SW480 (cell line): ENCODE measurements at regions not wholly inside any gene's neighbourhood (a gene's known extent, or its start where the extent isn't known, plus 50 kb on each side); places are given as distances from the start of the nearest gene placed in this dataset.

Experiments
- DNase-seq: peaks from one replicate; pipeline ENCODE4 v3.0.0-alpha.2; 2016; ENCODE audit warnings: low spot score

DNA sequence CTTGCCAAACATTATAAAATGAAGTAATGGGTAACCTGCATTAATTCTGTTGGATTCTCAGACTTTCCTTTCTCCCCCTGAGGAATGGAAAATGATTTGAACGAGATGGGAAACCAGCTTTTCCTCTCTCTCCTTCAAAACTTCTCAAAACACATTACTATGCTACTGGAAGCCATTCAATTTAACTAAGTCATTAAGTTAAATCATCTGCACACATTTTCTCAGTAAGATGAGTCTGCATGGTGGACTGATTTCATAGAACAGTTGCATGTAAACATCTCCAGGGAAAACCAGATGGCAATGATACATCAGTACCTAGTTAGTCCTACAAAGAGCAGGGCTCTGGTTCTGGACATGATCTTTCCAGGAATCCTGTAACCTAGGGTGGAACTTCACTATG, 59.9 kb downstream of the BMP4 start:
- no peak for DNase-seq

DNA sequence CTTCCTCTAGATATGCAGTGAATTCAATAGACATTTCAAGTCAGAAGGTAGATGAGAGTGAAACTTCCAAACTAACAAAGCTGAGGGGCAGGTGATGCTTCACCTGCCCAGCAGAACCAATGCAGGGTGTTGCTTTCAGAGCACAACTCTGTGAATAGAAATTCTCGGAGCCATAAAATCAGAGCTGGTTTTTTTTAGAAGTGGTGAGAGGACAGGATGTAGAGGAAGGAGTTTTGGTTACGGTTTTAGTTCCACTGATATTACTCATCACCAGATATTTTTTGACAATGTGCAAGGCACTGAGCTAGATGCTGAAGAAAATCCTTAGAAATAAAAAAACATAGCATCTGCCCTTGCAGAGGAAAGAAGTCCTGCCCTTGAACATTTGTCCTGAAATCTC, 62.2 kb downstream of the BMP4 start:
- DNase-seq = peak; percentile 93

GRCh38 chr14:53893374-53893773, 63.3 kb downstream of the BMP4 start:
- no peak for DNase-seq

GRCh38 chr14:53890611-53891101, 66.0 kb downstream of the BMP4 start:
- DNase-seq = no peak

DNA sequence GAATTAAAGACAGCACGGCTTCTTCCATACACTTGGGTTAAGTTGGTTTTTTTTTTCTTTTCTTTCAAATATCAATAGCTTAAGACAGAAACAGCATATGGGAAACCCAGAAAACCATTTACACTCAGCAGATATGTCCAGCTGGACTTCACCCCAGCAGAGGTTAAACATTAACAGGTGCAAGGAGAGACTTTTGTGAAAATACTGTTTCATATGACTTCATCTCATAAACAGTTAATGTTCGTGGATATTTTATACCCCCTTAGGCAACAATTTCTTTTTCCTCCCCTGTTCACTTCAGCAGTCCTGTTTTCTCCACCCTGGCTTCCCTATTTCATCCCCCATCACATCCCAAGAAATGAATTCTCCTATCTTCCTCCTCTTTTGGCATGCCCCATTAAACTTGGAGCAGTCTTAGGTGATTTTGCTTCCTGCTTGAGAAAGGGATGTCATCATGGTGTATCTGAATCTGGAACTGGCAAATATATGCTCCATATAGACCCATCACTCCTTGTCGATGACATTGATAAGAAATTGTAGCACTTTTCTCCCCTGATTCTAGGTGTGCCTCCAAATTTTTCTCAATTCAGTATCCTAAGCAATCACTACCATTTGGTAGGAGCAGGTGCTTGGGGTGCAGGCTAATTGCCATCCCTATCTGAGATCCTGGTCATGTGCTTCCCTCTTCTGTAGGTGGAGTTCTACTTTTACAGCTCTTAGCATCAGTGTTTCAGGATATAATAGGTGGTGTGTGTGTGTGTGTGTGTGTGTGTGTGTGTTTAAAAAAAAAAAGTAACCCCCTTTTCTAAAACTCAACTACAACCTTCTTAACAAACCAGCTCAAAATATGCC, 67.9 kb downstream of the BMP4 start:
- DNase-seq = peak; percentile 67

GRCh38 chr14:53885136-53885640, 71.4 kb downstream of the BMP4 start:
- no peak for DNase-seq

GRCh38 chr14:53884601-53885000, 72.0 kb downstream of the BMP4 start:
- DNase-seq = no peak

DNA sequence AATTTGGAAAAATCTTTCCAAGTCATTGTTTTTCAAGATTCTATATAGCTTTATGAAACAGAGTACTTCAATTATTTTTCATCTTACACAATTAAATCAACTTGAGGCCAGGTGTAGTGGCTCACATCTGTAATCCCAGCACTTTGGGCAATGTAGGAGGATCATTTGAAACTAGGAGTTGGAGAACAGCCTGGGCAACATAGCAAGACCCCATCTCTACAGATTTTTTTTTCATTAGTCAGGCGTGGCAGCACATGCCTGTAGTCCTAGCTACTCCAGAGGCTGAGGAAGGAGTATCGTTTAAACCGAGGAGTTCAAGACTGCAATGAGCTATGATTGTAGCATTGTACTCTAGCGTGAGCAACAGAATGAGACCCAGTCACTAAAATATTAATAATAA, 72.9 kb downstream of the BMP4 start:
- no peak for DNase-seq

DNA sequence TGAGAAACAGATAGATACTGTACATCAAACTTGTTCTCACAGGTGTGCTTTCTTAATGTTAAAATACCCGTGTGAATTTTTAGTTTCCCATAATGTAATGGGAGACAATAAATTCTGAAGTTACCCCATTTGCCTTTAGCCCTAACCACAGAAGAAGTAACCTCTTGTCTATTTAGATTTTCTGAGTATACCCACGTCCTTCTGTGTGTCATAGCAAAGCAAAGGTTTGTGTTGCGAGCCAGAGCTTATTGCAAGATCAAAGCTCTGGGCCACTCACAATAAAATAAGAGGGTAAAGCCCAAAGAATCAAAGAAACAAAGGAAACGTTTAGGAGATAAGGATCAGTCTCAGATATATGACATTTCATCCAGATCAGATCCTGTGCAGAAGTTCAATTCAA, 73.9 kb downstream of the BMP4 start:
- peak; percentile 77 for DNase-seq

DNA sequence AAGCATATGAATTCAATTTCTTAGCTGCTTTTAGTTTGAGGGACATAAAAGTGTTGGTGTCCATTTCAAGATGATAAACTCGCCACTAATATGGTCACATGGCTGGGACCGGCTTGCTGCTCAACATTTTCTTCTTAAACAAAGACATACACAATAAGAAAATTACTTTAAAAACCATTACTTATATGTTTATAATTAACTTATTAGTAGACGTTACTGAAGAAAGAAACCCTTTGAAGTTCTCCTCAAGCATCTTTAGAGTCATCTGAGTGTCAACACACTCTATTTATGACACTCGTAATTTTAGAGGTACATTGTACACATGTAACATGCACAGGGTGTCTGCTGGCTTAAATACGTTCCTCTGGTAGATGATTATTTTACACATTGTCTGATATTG, 74.7 kb downstream of the BMP4 start:
- peak; percentile 44 for DNase-seq

GRCh38 chr14:53881161-53881871, 75.3 kb downstream of the BMP4 start:
- peak; percentile 33 for DNase-seq

DNA sequence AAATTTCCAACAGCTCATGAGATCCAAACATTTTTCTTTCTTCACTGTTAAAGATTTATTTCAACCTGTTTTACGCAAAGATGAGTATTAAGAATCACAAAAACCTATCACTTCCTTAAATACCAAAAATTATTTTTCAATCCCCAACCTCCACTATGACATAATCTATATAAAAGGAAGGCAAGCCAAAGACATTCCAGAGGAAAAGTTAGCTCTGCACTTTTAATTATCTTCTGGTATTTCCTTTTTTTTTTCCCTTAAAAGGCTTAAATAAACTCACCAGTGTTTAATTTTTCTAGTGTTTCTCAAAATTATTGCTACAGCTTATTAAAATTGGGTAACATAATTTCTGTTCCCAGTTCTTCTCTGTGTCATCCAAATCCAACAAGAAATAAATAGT, 75.9 kb downstream of the BMP4 start:
- DNase-seq = no peak

DNA sequence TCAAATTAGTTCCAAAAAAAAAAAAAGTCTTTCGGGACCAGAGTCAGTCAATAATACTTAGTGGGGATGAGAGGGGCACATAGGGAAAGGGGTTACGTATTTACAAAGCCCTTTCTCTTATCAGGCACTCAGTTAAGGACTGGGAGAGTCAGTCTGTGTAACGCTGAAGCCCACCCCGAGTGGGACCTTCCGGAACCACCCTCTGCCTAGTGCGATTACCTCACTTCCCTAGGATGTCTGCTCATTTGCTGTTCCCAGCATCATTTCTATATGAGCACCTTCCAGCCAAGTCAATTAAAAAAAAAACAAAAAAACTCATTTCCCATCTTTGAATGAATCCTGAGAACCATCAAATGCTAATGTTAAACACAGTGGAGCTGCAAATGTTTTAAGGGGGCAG, 76.9 kb downstream of the BMP4 start:
- no peak for DNase-seq

DNA sequence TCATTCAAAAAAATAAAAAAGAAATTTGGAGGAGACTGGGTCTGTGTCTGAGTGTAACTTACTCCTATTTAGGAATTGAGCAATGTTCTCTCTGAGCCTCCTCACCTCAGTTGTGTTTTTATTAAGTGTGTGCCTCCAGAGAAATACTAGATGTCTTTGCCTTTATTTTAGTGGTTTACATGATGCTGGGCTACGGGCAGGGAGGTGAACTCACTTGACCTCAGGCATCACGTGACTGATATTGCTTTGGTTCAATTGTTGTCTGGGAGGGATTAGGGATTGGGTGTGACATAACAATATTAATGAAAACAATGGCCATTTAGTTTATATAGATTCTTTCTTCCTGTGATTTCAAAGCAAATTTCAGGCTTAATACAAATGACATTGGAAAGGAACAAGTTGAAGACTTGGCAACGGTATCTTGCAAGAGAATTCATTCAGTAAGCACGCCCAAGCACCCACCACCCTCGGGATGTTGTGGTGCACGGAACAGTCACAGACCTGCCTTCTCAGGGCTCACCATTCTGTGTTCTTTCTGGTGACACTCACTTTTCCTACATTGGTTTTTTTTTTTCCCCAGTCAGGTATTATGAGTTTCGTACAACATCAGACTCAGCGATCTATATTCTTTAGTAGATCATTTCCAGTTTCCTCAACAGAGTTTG, 77.5 kb downstream of the BMP4 start:
- DNase-seq = no peak

- no peak for DNase-seq
Observed at GRCh38 chr14:53875324-53875897, 81.2 kb downstream of the BMP4 start.

DNA sequence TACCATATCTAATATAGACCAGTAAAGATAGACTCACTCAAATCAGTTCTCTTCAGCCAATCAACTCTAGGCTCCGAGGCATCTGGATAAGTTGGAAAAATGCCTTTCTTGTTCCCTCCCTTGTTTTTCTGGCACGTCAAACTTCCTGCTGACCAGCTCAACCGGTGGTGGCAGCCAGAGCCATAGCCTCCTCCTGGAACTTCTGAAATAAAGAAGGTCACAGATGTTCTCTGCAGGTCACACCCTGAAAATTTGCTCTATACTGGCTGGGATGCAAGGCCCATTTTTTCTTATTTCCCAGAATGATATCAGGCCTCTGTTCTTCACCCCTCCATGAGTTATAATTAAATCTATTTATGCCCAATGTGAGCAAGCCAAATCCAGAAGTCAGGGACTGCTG, 81.9 kb downstream of the BMP4 start:
- DNase-seq = no peak

GRCh38 chr14:53872681-53873089, 83.9 kb downstream of the BMP4 start:
- DNase-seq = no peak

DNA sequence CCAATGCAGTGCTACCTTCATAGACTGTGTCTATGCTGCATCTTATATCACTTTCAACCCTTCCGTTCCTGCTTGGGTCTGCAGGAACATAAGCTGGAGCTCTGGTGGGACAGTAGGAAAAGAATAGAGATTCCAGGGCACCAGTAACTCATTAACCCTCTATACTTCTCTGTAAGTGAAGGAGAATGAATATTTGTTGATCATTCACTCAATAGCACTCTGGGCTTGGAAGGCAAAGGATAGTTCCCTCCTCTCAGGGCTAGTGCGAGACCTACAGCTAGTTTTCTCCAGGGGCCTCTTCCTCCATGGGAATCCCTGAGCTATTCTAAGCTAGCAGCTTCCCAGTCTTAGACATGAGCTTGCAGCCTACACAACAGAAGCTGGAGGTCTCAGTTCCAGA, 84.7 kb downstream of the BMP4 start:
- DNase-seq = no peak

DNA sequence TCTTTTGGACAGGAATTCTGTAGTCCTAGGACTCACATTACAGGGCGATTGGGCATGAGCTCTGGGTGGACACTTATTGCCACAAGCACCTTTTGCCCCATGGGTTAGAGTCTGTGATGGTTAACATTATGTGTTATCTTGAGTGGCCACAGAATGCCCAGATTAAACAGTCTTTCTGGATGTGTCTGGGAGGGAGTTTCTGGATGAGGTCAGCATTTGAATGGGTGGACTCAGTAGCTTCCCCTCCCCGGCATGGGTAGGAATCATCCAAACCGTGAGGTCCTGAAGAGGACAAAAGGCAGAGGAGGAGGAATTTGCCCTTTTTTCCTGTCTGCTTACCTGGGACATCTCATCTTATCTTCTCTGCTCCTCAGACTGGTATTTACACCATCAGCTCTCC, 85.6 kb downstream of the BMP4 start:
- no peak for DNase-seq

DNA sequence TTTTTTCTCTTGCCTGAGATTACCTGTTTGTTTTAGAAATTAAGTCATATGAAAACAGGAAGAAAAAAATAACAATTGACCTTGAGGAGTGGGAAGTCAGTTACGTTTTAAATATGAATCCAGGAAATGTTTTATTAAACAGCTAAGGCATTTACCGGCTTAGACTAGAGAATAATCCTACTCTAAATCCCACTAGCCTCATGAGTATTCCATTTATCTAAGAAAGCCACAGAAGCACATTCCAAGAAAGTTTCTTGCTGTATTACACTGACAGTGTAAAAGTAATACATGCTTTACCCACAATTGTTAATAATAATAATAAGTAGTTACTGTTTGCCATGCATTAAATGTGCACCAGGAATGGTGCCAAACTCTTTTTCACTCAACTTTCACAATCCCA, 90.9 kb downstream of the BMP4 start:
- DNase-seq = no peak

- no peak for DNase-seq
Observed at GRCh38 chr14:53861781-53862180, 94.8 kb downstream of the BMP4 start.

DNA sequence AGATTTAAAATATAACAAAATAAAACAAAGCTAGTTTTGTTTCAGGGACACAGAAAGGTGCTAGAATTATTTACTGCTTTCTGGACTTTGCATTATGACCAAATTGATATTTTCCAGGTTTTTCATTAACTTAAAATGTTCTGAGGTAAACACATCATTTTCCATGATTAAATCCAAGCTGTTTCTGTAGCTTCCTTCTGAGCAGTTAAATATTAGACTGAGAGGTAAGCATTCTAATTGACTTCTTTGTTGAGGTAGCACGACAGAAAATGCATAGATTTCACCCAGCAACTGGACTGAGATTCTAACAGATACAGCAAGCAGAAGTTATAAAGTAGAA, 98.3 kb downstream of the BMP4 start:
- DNase-seq = no peak
